ENCODE measurements at regions not wholly inside any gene's neighbourhood (a gene's known extent, or its start where the extent isn't known, plus 50 kb on each side); places are given as distances from the start of the nearest gene placed in this dataset.

DNA sequence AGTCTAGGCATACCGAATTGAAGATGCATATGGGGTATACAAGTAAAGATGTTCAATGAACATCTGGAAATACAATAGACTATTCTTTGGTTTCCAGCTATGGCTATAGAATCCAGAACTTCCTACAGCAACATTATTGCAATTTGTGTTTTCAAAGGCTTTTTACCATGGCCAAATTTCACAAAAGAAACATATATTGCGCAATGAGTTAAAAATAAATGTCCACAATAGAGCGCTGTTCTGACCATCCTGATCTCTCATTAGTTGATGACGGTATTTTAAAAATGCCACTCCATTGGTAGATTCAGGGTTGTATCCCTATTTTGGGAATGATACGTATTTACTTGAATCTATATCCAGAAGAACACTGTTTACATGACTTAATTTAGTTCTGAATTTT, 139.2 kb downstream of the LINC00632 start:
- Histone ChIP-seq H3K9me3 (no peaks in the 10 kb centered on the region), H3K4me1 (no peaks in the 10 kb centered on the region), H3K4me3 (no peak overlapping the region), H3K27ac (no peak overlapping the region), H3K36me3 (no peaks in the 10 kb centered on the region), H3K27me3 (no peaks in the 10 kb centered on the region)
- WGBS, 2 donors = 82 to 85% methylated on average over 5 of the region's 5 CpGs
- DNase-seq (ENCODE audit: low spot score in 2 of 2) = no peak
- TF ChIP-seq POLR2A (IDR thresholded peaks at IDR 0.05) (no peak), EP300 (IDR thresholded peaks at IDR 0.05) (no peak)
- TF ChIP-seq, protein P1, sequence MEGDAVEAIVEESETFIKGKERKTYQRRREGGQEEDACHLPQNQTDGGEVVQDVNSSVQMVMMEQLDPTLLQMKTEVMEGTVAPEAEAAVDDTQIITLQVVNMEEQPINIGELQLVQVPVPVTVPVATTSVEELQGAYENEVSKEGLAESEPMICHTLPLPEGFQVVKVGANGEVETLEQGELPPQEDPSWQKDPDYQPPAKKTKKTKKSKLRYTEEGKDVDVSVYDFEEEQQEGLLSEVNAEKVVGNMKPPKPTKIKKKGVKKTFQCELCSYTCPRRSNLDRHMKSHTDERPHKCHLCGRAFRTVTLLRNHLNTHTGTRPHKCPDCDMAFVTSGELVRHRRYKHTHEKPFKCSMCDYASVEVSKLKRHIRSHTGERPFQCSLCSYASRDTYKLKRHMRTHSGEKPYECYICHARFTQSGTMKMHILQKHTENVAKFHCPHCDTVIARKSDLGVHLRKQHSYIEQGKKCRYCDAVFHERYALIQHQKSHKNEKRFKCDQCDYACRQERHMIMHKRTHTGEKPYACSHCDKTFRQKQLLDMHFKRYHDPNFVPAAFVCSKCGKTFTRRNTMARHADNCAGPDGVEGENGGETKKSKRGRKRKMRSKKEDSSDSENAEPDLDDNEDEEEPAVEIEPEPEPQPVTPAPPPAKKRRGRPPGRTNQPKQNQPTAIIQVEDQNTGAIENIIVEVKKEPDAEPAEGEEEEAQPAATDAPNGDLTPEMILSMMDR (IDR thresholded peaks at IDR 0.05) = no peak

DNA sequence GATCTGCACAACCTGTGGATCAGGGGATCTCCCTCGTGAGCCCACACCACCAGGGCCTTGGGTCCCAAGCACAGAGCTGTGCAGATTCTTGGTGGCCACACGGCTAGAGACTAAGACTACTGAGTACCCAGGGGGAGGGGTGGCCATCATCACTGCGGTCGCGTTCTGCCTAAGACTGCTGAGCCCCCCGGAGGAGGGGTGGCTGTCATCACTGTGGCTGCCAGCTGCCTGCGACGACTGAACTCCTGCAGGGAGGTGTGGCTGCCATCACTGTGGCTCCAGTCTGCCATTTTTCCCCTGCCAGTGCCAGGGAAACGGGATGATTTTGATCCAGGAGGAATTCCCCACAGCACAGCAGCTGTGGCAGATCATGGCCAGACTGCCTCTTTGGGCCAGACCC, 141.7 kb upstream of the SPANXB1 start:
- no peak overlapping the region for H3K4me3 ChIP-seq
- H3K27ac ChIP-seq = no peak overlapping the region
- no peaks in the 10 kb centered on the region for H3K27me3 ChIP-seq
- no peaks in the 10 kb centered on the region for H3K4me1 ChIP-seq
- WGBS, 2 donors = 70 to 100% methylated on average over 1 to 2 of the region's 9 CpGs
- H3K9me3 ChIP-seq = no peaks in the 10 kb centered on the region
- H3K36me3 ChIP-seq = no peaks in the 10 kb centered on the region
- TF ChIP-seq, protein P1 (IDR thresholded peaks at IDR 0.05) = no peak
- no peak for TF ChIP-seq EP300 (IDR thresholded peaks at IDR 0.05)
- DNase-seq (ENCODE audit: low spot score in 2 of 2) = no peak

DNA sequence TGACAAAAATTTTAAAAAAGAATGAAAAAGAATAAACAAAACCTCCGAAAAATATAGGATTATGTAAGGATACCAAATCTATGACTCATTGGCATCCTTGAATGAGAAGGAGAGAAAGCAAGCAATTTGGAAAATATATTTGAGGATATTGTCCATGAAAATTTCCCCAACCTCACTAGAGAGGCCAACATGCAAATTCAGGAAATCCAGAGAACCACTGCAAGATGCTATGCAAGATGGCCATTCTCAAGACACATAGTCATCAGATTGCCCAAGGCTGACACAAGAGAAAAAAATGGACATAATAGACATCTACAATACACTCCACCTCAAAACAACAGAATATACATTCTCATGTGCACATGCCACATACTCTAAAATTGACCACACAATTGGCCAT, 135.9 kb upstream of the SPANXB1 start:
- peaks cover 0 to 3% (median 0%) of the 10 kb centered on the region in 4 donors for H3K9me3 ChIP-seq
- no peak overlapping the region for H3K4me3 ChIP-seq
- H3K36me3 ChIP-seq = no peaks in the 10 kb centered on the region
- H3K27ac ChIP-seq = no peak overlapping the region
- no peaks in the 10 kb centered on the region for H3K27me3 ChIP-seq
- no peak for DNase-seq (ENCODE audit: low spot score in 2 of 2)
- H3K4me1 ChIP-seq = no peaks in the 10 kb centered on the region
- TF ChIP-seq, protein P1 (IDR thresholded peaks at IDR 0.05) = no peak
- TF ChIP-seq EP300 (IDR thresholded peaks at IDR 0.05) = no peak
- TF ChIP-seq POLR2A (IDR thresholded peaks at IDR 0.05) = no peak
- 54 to 61% methylated on average over 1 of the region's 1 CpG for WGBS, 2 donors

DNA sequence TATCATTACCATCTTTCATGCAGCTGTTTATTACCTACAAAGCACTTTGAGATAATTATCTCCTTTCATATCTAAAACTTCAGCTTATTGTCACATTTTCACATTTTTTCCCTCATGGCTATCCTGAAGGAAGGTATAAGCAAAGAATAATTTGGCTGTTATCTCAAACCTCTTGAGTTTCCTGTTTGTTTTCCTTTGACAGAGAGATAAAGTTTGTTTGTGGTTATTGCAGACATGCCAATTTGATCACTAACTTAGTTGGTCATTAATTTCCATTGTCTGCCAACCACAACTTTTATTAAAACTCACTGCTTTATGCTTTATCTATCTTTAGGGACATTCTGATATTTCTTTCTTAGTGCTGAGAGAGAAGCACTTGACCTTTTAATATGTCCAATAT, 89.8 kb upstream of the SPANXB1 start:
- H3K9me3 ChIP-seq = no peaks in the 10 kb centered on the region

DNA sequence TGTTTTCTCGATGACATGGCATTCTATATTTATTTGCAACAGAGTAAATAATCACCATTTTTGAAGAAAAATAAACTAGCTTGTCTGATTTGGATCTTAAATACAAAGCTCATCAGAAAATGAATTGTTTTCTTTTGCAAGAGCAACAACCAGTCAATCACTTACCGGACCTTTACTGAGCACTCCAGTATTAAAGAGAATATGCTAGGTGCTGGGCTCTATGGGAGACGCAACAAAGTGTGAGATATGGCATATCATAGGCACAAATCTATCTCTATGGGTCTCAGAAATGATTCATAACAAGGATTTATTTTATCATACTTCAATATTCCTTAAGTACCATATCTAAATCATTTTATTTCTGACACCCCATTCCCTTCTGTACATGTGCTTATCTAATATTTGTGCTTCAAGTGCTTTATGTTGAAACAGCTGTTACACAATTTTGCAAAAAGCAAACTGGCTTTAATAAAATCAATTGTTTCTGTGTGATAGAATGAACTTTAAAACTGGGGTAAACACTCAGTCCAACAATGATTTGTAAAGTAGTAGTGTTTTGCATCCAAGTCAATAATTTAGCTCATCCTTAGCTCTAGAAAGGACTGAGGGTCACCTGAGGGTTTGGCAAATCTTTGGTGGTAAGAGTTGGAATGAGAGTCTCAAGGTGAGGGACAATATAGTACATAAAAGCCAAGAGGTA, 88.4 kb upstream of the SPANXB1 start:
- Histone ChIP-seq H3K4me1 (no peaks in the 10 kb centered on the region), H3K4me3 (no peak overlapping the region), H3K27ac (no peak overlapping the region), H3K36me3 (no peaks in the 10 kb centered on the region), H3K27me3 (no peaks in the 10 kb centered on the region), H3K9me3 (no peaks in the 10 kb centered on the region)
- 74% methylated on average over 3 of the region's 3 CpGs for WGBS, 2 donors
- no peak for DNase-seq (ENCODE audit: low spot score in 2 of 2)
- TF ChIP-seq, protein P1 (IDR thresholded peaks at IDR 0.05) = no peak
- TF ChIP-seq EP300 (IDR thresholded peaks at IDR 0.05) = no peak
- TF ChIP-seq POLR2A (IDR thresholded peaks at IDR 0.05) = no peak

More for the DNA sequence above, 89.8 kb upstream of the SPANXB1 start:
- TF ChIP-seq POLR2A (IDR thresholded peaks at IDR 0.05) (no peak), EP300 (IDR thresholded peaks at IDR 0.05) (no peak)
- TF ChIP-seq, protein P1 (IDR thresholded peaks at IDR 0.05) = no peak
- H3K27me3 ChIP-seq = no peaks in the 10 kb centered on the region
- no peak overlapping the region for H3K4me3 ChIP-seq
- no peak for DNase-seq (ENCODE audit: low spot score in 2 of 2)
- no peaks in the 10 kb centered on the region for H3K36me3 ChIP-seq
- no peak overlapping the region for H3K27ac ChIP-seq
- no peaks in the 10 kb centered on the region for H3K4me1 ChIP-seq
